ENCODE measurements at regions not wholly inside any gene's neighbourhood (a gene's known extent, or its start where the extent isn't known, plus 50 kb on each side); places are given as distances from the start of the nearest gene placed in this dataset.

- no peaks in the 10 kb centered on the region for H3K36me3 ChIP-seq
- no peaks in the 10 kb centered on the region for H3K9me3 ChIP-seq
- H3K4me3 ChIP-seq = no peak overlapping the region
- intact Hi-C loops (cut with DNase I; ENCODE audit: low total_unique reads) = no loop called here
- H3K27me3 ChIP-seq = no peaks in the 10 kb centered on the region
- H3K27ac ChIP-seq = no peak overlapping the region
- DNase-seq = no peak
- no peak for TF ChIP-seq CTCF (IDR thresholded peaks at IDR 0.05)
- H3K4me1 ChIP-seq = no peaks in the 10 kb centered on the region
Observed at GRCh38 chrX:146144039-146144438, 326.4 kb downstream of the SLITRK2 start.

DNA sequence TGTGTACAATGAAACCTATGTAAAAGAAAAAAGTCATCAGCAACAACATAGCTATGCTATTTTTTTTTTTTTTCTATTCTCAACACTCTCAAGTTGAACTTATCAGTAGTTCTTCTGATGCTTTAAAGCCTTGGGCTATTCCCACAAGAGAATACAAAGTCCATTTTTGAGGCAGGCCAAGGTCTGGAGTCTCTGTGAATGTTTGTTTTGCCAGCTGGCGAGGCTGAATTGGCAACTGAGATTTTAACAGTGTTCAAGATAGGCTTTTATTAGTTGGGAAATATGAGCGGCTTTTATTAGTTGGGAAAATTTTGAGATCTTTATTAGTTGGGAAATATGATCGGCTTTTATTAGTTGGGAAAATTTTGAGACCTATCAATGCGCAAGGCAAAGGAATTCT is 336.6 kb downstream of the SLITRK2 start:
- Histone ChIP-seq H3K27ac (no peak overlapping the region), H3K9me3 (no peaks in the 10 kb centered on the region), H3K36me3 (no peaks in the 10 kb centered on the region), H3K4me1 (no peaks in the 10 kb centered on the region), H3K4me3 (no peak overlapping the region), H3K27me3 (no peaks in the 10 kb centered on the region)
- TF ChIP-seq CTCF (IDR thresholded peaks at IDR 0.05) = no peak
- intact Hi-C loops (cut with DNase I; ENCODE audit: low total_unique reads) = no loop called here
- DNase-seq = peak in 1 of 2 donors; percentile 18

- Histone ChIP-seq H3K36me3 (no peaks in the 10 kb centered on the region), H3K9me3 (no peaks in the 10 kb centered on the region), H3K27ac (no peak overlapping the region), H3K27me3 (no peaks in the 10 kb centered on the region), H3K4me3 (no peak overlapping the region), H3K4me1 (no peaks in the 10 kb centered on the region)
- intact Hi-C loops (cut with DNase I; ENCODE audit: low total_unique reads) = no loop called here
- no peak for TF ChIP-seq CTCF (IDR thresholded peaks at IDR 0.05)
- DNase-seq = no peak
Observed at GRCh38 chrX:146160443-146161203, 343.0 kb downstream of the SLITRK2 start.

DNA sequence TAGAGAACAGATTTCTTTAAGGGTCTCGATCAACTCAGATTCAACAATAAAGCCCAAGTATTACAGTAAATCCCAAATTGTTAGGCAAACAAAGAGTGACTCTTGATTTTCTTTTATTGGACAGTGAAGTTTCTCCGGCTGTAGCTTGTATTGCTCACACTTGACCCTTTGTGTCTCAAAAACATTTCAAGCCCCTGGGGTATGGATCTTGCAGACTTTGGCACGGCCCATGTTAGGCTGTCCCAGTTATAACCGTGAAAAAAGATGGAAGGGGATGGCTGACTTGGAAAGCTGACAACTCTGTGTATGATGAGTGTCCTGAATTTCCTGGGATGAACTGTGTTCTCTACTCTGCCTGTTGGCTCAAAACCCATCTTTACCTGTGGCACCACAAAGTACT is 356.1 kb downstream of the SLITRK2 start:
- H3K4me3 ChIP-seq = no peak overlapping the region
- no peak overlapping the region for H3K27ac ChIP-seq
- no peaks in the 10 kb centered on the region for H3K9me3 ChIP-seq
- H3K27me3 ChIP-seq = no peaks in the 10 kb centered on the region
- no peaks in the 10 kb centered on the region for H3K36me3 ChIP-seq
- DNase-seq = no peak
- TF ChIP-seq CTCF (IDR thresholded peaks at IDR 0.05) = no peak
- intact Hi-C loops (cut with DNase I; ENCODE audit: low total_unique reads) = no loop called here
- H3K4me1 ChIP-seq = no peaks in the 10 kb centered on the region

- TF ChIP-seq CTCF (IDR thresholded peaks at IDR 0.05) = no peak
- no peak for DNase-seq
- H3K27ac ChIP-seq = no peak overlapping the region
- no peaks in the 10 kb centered on the region for H3K4me1 ChIP-seq
- H3K27me3 ChIP-seq = no peaks in the 10 kb centered on the region
- H3K9me3 ChIP-seq = no peaks in the 10 kb centered on the region
- no peak overlapping the region for H3K4me3 ChIP-seq
- no peaks in the 10 kb centered on the region for H3K36me3 ChIP-seq
- intact Hi-C loops (cut with DNase I; ENCODE audit: low total_unique reads) = no loop called here
Observed at GRCh38 chrX:146181858-146182257, 364.2 kb downstream of the SLITRK2 start.

DNA sequence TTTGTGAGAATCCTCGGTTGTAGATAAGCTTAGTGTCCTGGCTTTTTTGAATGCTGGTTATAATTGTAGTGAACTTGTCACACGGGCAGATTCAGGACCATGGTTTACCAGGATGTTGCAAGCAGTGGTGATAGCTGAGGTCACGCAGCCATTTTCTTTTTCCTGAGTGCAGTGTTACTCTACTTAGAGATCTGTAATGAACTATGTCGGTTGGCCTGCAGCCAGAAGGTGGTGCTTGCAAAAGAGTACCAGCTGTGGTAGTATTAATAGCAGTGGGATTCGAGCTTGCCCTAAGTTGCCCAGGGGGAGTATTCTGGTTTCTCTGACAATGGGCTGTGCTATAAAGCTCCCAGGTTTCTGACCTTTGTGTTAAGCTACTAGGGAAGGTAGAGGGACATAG is 368.9 kb downstream of the SLITRK2 start:
- H3K27me3 ChIP-seq = no peaks in the 10 kb centered on the region
- no peaks in the 10 kb centered on the region for H3K9me3 ChIP-seq
- H3K4me3 ChIP-seq = no peak overlapping the region
- no peak overlapping the region for H3K27ac ChIP-seq
- intact Hi-C loops (cut with DNase I; ENCODE audit: low total_unique reads) = no loop called here
- no peaks in the 10 kb centered on the region for H3K4me1 ChIP-seq
- DNase-seq = no peak
- no peaks in the 10 kb centered on the region for H3K36me3 ChIP-seq
- TF ChIP-seq CTCF (IDR thresholded peaks at IDR 0.05) = no peak

Data from tibial artery (tissue), 4 donors.